H1 (cell line): ENCODE measurements at regions not wholly inside any gene's neighbourhood (a gene's known extent, or its start where the extent isn't known, plus 50 kb on each side); places are given as distances from the start of the nearest gene placed in this dataset.
A peak's percentile ranks its signal among the peaks of the same experiment; 100 is the strongest.

Experiments
- CTCF ChIA-PET: fragments of 300-600 bp; sonication (Branson Sonifier 250); formaldehyde crosslinking; loops from one replicate; lab custom pipeline; 2021; ENCODE audit not compliant: partially characterized antibody; lab: Charles Lee
- POLR2A ChIA-PET: fragments of 300-600 bp; sonication (Branson Sonifier 250); formaldehyde crosslinking; loops from one replicate; lab custom pipeline; 2021; ENCODE audit warnings: inconsistent platforms; ENCODE audit not compliant: partially characterized antibody; lab: Charles Lee
- DNase-seq, 2 experiments: peaks; one replicate each; pipeline versions ENCODE4 v3.0.0 to v3.0.0-alpha.2; 2010 to 2022; ENCODE audit warnings: low spot score in 2 of 2, low read depth in 1 of 2, mixed read lengths in 1 of 2
- FAIRE-seq: peaks from 2 replicates; lab custom pipeline; 2011; peaks lifted over from hg19 to GRCh38; lab: Jason Lieb, UNC
- H2AFZ ChIP-seq: 2 replicates; pipeline ENCODE4 v1.8.1; 2012; ENCODE audit warnings: low read length, inconsistent platforms
- H2AK5ac ChIP-seq: 2 replicates; pipeline ENCODE4 v1.6.1; 2013; ENCODE audit warnings: low read depth, low read length
- H2BK120ac ChIP-seq: replicated peaks from 2 replicates; pipeline ENCODE3; 2013; ENCODE audit warnings: low read depth, low read length, inconsistent platforms
- H2BK12ac ChIP-seq: 2 replicates; pipeline ENCODE4 v1.6.1; 2013; ENCODE audit warnings: low read depth, low read length
- H2BK15ac ChIP-seq: 2 replicates; pipeline ENCODE4 v1.6.1; 2013; ENCODE audit warnings: low read length
- H2BK20ac ChIP-seq: 2 replicates; pipeline ENCODE4 v1.6.1; 2013; ENCODE audit warnings: low read length
- H2BK5ac ChIP-seq: 2 replicates; pipeline ENCODE4 v1.6.1; 2013; ENCODE audit warnings: low read depth, low read length
- H3K14ac ChIP-seq: 2 replicates; pipeline ENCODE4 v1.6.1; 2013; ENCODE audit warnings: inconsistent platforms; ENCODE audit not compliant: insufficient read length
- H3K18ac ChIP-seq: 2 replicates; pipeline ENCODE4 v1.6.1; 2013; ENCODE audit warnings: low read length; ENCODE audit errors: extremely low read depth
- H3K23ac ChIP-seq: 2 replicates; pipeline ENCODE4 v1.6.1; 2013; ENCODE audit warnings: inconsistent platforms; ENCODE audit not compliant: insufficient read length
- H3K23me2 ChIP-seq: 2 replicates; pipeline ENCODE4 v1.6.1; 2013; ENCODE audit warnings: low read depth, low read length
- H3K27ac ChIP-seq: 2 replicates; pipeline ENCODE4 v1.6.1; 2011; ENCODE audit warnings: low read depth, low read length, inconsistent platforms
- H3K27me3 ChIP-seq, 4 experiments: replicated peaks in 1 of 4; 1 replicate in 1 of 4; 2 replicates in 3 of 4; pipeline versions ENCODE4 v1.6.1 to v1.8.1; 2011 to 2013; ENCODE audit warnings: low read length in 3 of 4, mild to moderate bottlenecking in 3 of 4, inconsistent platforms in 2 of 4, mixed read lengths in 2 of 4, moderate library complexity in 1 of 4; ENCODE audit not compliant: control insufficient read depth in 3 of 4, insufficient read depth in 3 of 4; ENCODE audit errors: extremely low read depth in 1 of 4
- H3K36me3 ChIP-seq, 4 experiments: 2 replicates each; pipeline versions ENCODE4 v1.6.1 to v1.8.1; 2011 to 2013; ENCODE audit warnings: mild to moderate bottlenecking in 4 of 4, low read length in 3 of 4, moderate library complexity in 2 of 4, control low read depth in 1 of 4, inconsistent platforms in 1 of 4; ENCODE audit not compliant: insufficient read depth in 4 of 4, control insufficient read depth in 2 of 4
- H3K4ac ChIP-seq: replicated peaks from 2 replicates; pipeline ENCODE3; 2013; ENCODE audit warnings: low read length, low read depth, mixed read lengths, inconsistent platforms; ENCODE audit not compliant: insufficient read length
- H3K4me1 ChIP-seq, 4 experiments: replicated peaks in 1 of 4; 1 replicate in 1 of 4; 2 replicates in 3 of 4; pipeline versions ENCODE4 v1.6.1 to v1.8.1; 2011 to 2013; ENCODE audit warnings: low read length in 3 of 4, inconsistent platforms in 2 of 4, mixed read lengths in 1 of 4; ENCODE audit not compliant: insufficient read depth in 4 of 4, control insufficient read depth in 3 of 4
- H3K4me2 ChIP-seq, 2 experiments: 2 replicates each; pipeline versions ENCODE4 v1.6.1 to v1.8.1; 2011 to 2013; ENCODE audit warnings: low read depth in 2 of 2, low read length in 2 of 2, control low read depth in 1 of 2, inconsistent platforms in 1 of 2, mild to moderate bottlenecking in 1 of 2; ENCODE audit not compliant: insufficient read depth in 1 of 2
- H3K4me3 ChIP-seq, 4 experiments: fragments of 200-600, 300-600 bp in 1 of 4; sonication (generic), shearing (Covaris generic), sonication (Bioruptor Twin) in 1 of 4; 2 replicates each; pipeline versions ENCODE4 v1.5.1 to v1.8.1; 2011 to 2016; ENCODE audit warnings: low read length in 4 of 4, low read depth in 3 of 4, control low read depth in 2 of 4, inconsistent platforms in 2 of 4, mild to moderate bottlenecking in 2 of 4, mixed read lengths in 1 of 4, moderate library complexity in 1 of 4; ENCODE audit not compliant: insufficient read depth in 2 of 4; ENCODE audit errors: extremely low read depth in 1 of 4
- H3K56ac ChIP-seq: replicated peaks from 2 replicates; pipeline ENCODE3; 2013; ENCODE audit warnings: low read depth, mild to moderate bottlenecking, mixed read lengths, low read length, inconsistent platforms; ENCODE audit not compliant: insufficient read length
- H3K79me1 ChIP-seq: 2 replicates; pipeline ENCODE4 v1.6.1; 2013; ENCODE audit warnings: low read depth, low read length, control low read depth
- H3K79me2 ChIP-seq, 2 experiments: 2 replicates each; pipeline versions ENCODE4 v1.6.1 to v1.8.1; 2012 to 2013; ENCODE audit warnings: low read length in 2 of 2, mild to moderate bottlenecking in 2 of 2, inconsistent platforms in 1 of 2; ENCODE audit not compliant: insufficient read depth in 2 of 2, control insufficient read depth in 1 of 2
- H3K9ac ChIP-seq, 4 experiments: replicated peaks in 1 of 4; 1 replicate in 1 of 4; 2 replicates in 3 of 4; pipeline versions ENCODE4 v1.6.1 to v1.8.1; 2011 to 2013; ENCODE audit warnings: low read depth in 3 of 4, low read length in 3 of 4, control low read depth in 2 of 4, mild to moderate bottlenecking in 2 of 4, moderate library complexity in 2 of 4, inconsistent platforms in 1 of 4; ENCODE audit errors: extremely low read depth in 1 of 4
- H3K9me3 ChIP-seq, 2 experiments: 2 replicates each; pipeline versions ENCODE4 v1.6.1 to v1.8.1; 2012 to 2013; ENCODE audit warnings: mild to moderate bottlenecking in 2 of 2, moderate library complexity in 2 of 2, control low read depth in 1 of 2, inconsistent platforms in 1 of 2, low read depth in 1 of 2, low read length in 1 of 2, mixed read lengths in 1 of 2; ENCODE audit not compliant: insufficient read depth in 2 of 2
- H4K20me1 ChIP-seq, 2 experiments: replicated peaks in 1 of 2; 2 replicates each; pipeline versions ENCODE3 to v1.8.1; 2011 to 2013; ENCODE audit warnings: inconsistent platforms in 2 of 2, low read length in 2 of 2, mild to moderate bottlenecking in 1 of 2; ENCODE audit not compliant: insufficient read depth in 2 of 2, control insufficient read depth in 1 of 2
- H4K5ac ChIP-seq: 2 replicates; pipeline ENCODE4 v1.6.1; 2013; ENCODE audit warnings: low read length, low read depth, mixed read lengths, inconsistent platforms; ENCODE audit not compliant: insufficient read length
- H4K8ac ChIP-seq: 2 replicates; pipeline ENCODE4 v1.8.0; 2013; ENCODE audit warnings: mild to moderate bottlenecking, moderate library complexity, low read length, inconsistent platforms; ENCODE audit not compliant: insufficient read depth; ENCODE audit errors: extremely low read depth
- H4K91ac ChIP-seq: replicated peaks from 2 replicates; pipeline ENCODE3; 2013; ENCODE audit warnings: low read length, mixed read lengths, inconsistent platforms; ENCODE audit not compliant: insufficient read length
- HDAC2 ChIP-seq, 2 experiments: fragments of 300-600 bp in 1 of 2; sonication (generic) in 1 of 2; IDR thresholded peaks; 2 replicates each; pipeline ENCODE4 v1.6.1; 2011 to 2012; ENCODE audit warnings: low read depth in 2 of 2, low read length in 2 of 2, mild to moderate bottlenecking in 2 of 2, moderate library complexity in 2 of 2, borderline replicate concordance in 1 of 2, inconsistent platforms in 1 of 2
- HDAC6 ChIP-seq: IDR thresholded peaks from one replicate; pipeline ENCODE4 v1.7.1; 2012; ENCODE audit warnings: low read depth, mild to moderate bottlenecking, inconsistent platforms, low read length, moderate library complexity
- RNF2 ChIP-seq: fragments of 200-900, 300-1000 bp; sonication (generic); IDR thresholded peaks from 2 replicates; pipeline ENCODE4 v1.7.1; 2016; ENCODE audit warnings: borderline replicate concordance, low read depth, mild to moderate bottlenecking, antibody characterized with exemption, low read length; ENCODE audit not compliant: poor library complexity, severe bottlenecking; ENCODE audit errors: missing control alignments
- TBP ChIP-seq: IDR thresholded peaks from 2 replicates; pipeline ENCODE4 v1.6.1; 2011; ENCODE audit warnings: low read depth, low read length, improper control_type of control experiment
- TCF12 ChIP-seq: IDR thresholded peaks from 2 replicates; pipeline ENCODE4 v1.6.1; 2011; ENCODE audit warnings: low read depth, mild to moderate bottlenecking, low read length
- TEAD4 ChIP-seq: IDR thresholded peaks from 2 replicates; pipeline ENCODE4 v1.6.1; 2012; ENCODE audit warnings: low read depth, low read length, inconsistent platforms, mixed read lengths
- WGBS, 2 experiments: shearing (Covaris generic) in 1 of 2; methylation state at CpG; one replicate each; pipeline versions ENCODE4 v1.1.6 to v1.1.7; 2013 to 2015; ENCODE audit warnings: low lambda C conversion rate in 2 of 2, mixed read lengths in 2 of 2, inconsistent platforms in 1 of 2, low coverage in 1 of 2, missing lambda C conversion rate in 1 of 2; ENCODE audit not compliant: insufficient replicate concordance in 2 of 2, insufficient coverage in 1 of 2, insufficient read length in 1 of 2; ENCODE audit errors: extremely low coverage in 1 of 2, missing lambda C conversion rate in 1 of 2; 5-methylcytosine and 5-hydroxymethylcytosine counted together
- TF ChIP-seq, protein P1 (sequence below), 3 experiments: IDR thresholded peaks; 1 replicate in 2 of 3; 2 replicates in 1 of 3; pipeline versions ENCODE4 v1.5.1 to v1.6.1; 2011; ENCODE audit warnings: low read length in 3 of 3, mild to moderate bottlenecking in 3 of 3, inconsistent platforms in 2 of 3, low read depth in 1 of 3, moderate library complexity in 1 of 3; ENCODE audit not compliant: insufficient read depth in 1 of 3; ENCODE audit errors: control extremely low read depth in 1 of 3

DNA sequence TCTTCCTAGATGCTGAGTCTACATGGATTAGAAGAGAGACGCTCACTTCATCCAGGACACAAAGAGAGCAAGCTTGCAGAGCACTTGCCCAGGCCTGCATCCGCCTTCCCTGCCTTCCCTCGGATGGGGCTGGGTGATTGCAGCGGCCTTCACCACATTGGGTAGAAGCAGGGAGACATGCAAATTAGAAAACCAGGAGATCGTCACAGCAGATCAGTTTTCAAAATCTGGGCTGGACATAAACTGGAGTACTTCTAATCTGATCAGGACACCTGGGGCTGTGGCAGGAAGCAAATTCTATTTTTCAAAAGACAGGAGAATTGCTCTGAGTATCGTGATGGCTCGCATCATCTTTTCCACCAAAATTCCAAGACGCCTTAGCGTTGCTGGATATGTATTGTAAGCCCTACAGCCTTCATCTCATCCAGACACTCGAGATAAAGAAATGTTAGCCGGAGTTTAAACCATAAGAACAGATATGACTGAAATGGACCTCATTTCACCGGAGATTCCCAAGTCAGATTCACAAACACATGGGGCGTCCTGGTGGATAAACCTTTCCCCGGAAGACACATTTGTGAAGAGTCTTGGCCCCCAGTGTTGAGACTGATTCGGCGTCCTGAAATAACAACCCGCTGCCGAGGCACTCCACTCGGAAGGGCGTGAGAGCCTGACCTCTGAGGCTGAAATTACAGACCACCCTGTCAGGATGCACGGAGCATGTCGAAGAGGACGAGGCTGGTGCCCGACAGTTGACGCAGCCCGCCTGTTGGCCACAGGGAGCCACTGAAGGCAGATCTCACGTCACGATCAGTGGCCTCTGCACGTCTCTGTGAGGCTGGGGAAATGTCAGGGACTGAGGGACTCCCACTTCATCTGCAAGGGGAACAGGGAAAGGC is 91.2 kb upstream of the PARD3 start:
- H3K4me3 ChIP-seq, result no peak overlapping the region
- peak; percentile 74 for FAIRE-seq
- POLR2A ChIA-PET, result interaction anchor here (1.5 to 1.9 kb wide), 2 partner anchors 14 to 52 kb away, joined by 4 to 5 read pairs; no protein-coding TSS in a partner anchor
- TF ChIP-seq HDAC6, result no peak
- TF ChIP-seq RNF2, result no peak
- TF ChIP-seq TEAD4, result no peak
- TF ChIP-seq, protein P1, sequence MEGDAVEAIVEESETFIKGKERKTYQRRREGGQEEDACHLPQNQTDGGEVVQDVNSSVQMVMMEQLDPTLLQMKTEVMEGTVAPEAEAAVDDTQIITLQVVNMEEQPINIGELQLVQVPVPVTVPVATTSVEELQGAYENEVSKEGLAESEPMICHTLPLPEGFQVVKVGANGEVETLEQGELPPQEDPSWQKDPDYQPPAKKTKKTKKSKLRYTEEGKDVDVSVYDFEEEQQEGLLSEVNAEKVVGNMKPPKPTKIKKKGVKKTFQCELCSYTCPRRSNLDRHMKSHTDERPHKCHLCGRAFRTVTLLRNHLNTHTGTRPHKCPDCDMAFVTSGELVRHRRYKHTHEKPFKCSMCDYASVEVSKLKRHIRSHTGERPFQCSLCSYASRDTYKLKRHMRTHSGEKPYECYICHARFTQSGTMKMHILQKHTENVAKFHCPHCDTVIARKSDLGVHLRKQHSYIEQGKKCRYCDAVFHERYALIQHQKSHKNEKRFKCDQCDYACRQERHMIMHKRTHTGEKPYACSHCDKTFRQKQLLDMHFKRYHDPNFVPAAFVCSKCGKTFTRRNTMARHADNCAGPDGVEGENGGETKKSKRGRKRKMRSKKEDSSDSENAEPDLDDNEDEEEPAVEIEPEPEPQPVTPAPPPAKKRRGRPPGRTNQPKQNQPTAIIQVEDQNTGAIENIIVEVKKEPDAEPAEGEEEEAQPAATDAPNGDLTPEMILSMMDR (IDR thresholded peaks at IDR 0.05; ENCODE audit: control extremely low read depth in 1 of 3, insufficient read depth in 1 of 3, low read depth in 1 of 3, low read length in 3 of 3), result no peak
- TF ChIP-seq TBP, result 0 out of 2 replicates have a peak, but pooled peaks have one; percentile 41
- TF ChIP-seq HDAC2 (IDR thresholded peaks at IDR 0.05; ENCODE audit: borderline replicate concordance in 1 of 2, low read depth in 2 of 2, low read length in 2 of 2), result no peak
- no peak for TF ChIP-seq TCF12

More for the DNA sequence above, 91.2 kb upstream of the PARD3 start:
- Histone ChIP-seq H3K56ac (no peak overlapping the region), H3K27ac (no peak overlapping the region; the same call in 1 of the 2 replicates), H4K5ac (no peak overlapping the region), H4K20me1 (no peaks in the 10 kb centered on the region), H2BK120ac (peak overlapping the region; percentile 14), H3K9me3 (no peaks in the 10 kb centered on the region), H3K4me1 (peaks cover 4 to 13% (median 8%) of the 10 kb centered on the region in 4 experiments; a peak in 4 of 7 replicates), H3K79me2 (no peaks in the 10 kb centered on the region), H2AK5ac (no peak overlapping the region), H3K27me3 (peaks cover 0 to 2% (median 0%) of the 10 kb centered on the region in 4 experiments; a peak in 1 of 7 replicates), H2BK12ac (peak overlapping the region; percentile 84; the same call in 1 of the 2 replicates), H3K36me3 (no peaks in the 10 kb centered on the region), H4K8ac (no peak overlapping the region), H2BK15ac (peak overlapping the region; percentile 2; the same call in 1 of the 2 replicates), H2BK20ac (peak overlapping the region; percentile 82; the same call in 1 of the 2 replicates), H2BK5ac (0 out of 2 replicates have a peak overlapping the region, but pooled peaks have one; percentile 27), H2AFZ (peak overlapping the region; percentile 77; the same call in 1 of the 2 replicates), H3K14ac (no peak overlapping the region), H4K91ac (peak overlapping the region; percentile 45), H3K23ac (no peak overlapping the region), H3K79me1 (no peaks in the 10 kb centered on the region), H3K4ac (peak overlapping the region; percentile 17), H3K4me2 (peak overlapping the region in 1 of 2 experiments; percentile 11; a peak in 1 of 4 replicates), H3K18ac (peak overlapping the region; percentile 48), H3K9ac (no peak overlapping the region), H3K23me2 (no peaks in the 10 kb centered on the region)
- DNase-seq, result peak in 1 of 2 experiments; percentile 61
- WGBS, 2 experiments, result 77% methylated on average over 29 of the region's 29 CpGs; no CpG with 5 or more reads in 1 of the 2 experiments
- CTCF ChIA-PET, result interaction anchor here (0.6 to 1.9 kb wide), 6 partner anchors 13 to 117 kb away, joined by 3 to 5 read pairs (median 4); no protein-coding TSS in a partner anchor
